Naive thymus-derived CD4-positive, alpha-beta T cell (primary cell): ENCODE measurements at regions not wholly inside any gene's neighbourhood (a gene's known extent, or its start where the extent isn't known, plus 50 kb on each side); places are given as distances from the start of the nearest gene placed in this dataset.
A peak's percentile ranks its signal among the peaks of the same experiment; 100 is the strongest.

Experiments used
- ATAC-seq: fragments of 150-1000 bp; cut with Tn5 transposase; 2 replicates; pipeline ENCODE4 v1.10.0; 2021; ENCODE audit warnings: mild to moderate bottlenecking, moderate library complexity
- CTCF ChIA-PET: fragments of 350-600 bp; sonication (Branson Sonifier 250); formaldehyde crosslinking; loops from one replicate; lab custom pipeline; 2021; ENCODE audit warnings: antibody characterized with exemption; lab: Charles Lee
- POLR2A ChIA-PET: fragments of 350-600 bp; sonication (Branson Sonifier 250); formaldehyde crosslinking; loops from one replicate; lab custom pipeline; 2021; ENCODE audit warnings: antibody characterized with exemption, inconsistent platforms; lab: Charles Lee
- DNase-seq, 9 donors: peaks; one replicate each; pipeline versions ENCODE4 v3.0.0 to v3.0.0-alpha.2; 2020 to 2022; ENCODE audit warnings: mixed read lengths in 1 of 9
- H3K27ac ChIP-seq: one replicate; pipeline ENCODE4 v1.7.0; 2013; ENCODE audit warnings: mild to moderate bottlenecking, low read depth, low read length, moderate library complexity
- H3K27me3 ChIP-seq, 2 donors: one replicate each; pipeline ENCODE4 v1.7.0; 2013; ENCODE audit warnings: low read length in 2 of 2, mild to moderate bottlenecking in 2 of 2, moderate library complexity in 2 of 2; ENCODE audit not compliant: control insufficient read depth in 2 of 2, insufficient read depth in 2 of 2
- H3K36me3 ChIP-seq, 3 experiments: 1 replicate in 2 of 3; 2 replicates in 1 of 3; pipeline ENCODE4 v1.7.0; 2013; ENCODE audit warnings: low read length in 3 of 3, mild to moderate bottlenecking in 3 of 3, moderate library complexity in 1 of 3; ENCODE audit not compliant: insufficient read depth in 3 of 3, control insufficient read depth in 2 of 3
- H3K4me1 ChIP-seq, 2 donors: one replicate each; pipeline ENCODE4 v1.7.0; 2013; ENCODE audit warnings: low read length in 2 of 2, mild to moderate bottlenecking in 2 of 2, moderate library complexity in 1 of 2; ENCODE audit not compliant: control insufficient read depth in 2 of 2, insufficient read depth in 2 of 2
- H3K4me3 ChIP-seq: 2 replicates; pipeline ENCODE4 v1.7.0; 2013; ENCODE audit warnings: mild to moderate bottlenecking, low read length
- H3K9me3 ChIP-seq, 3 experiments: 1 replicate in 2 of 3; 2 replicates in 1 of 3; pipeline ENCODE4 v1.7.0; 2013; ENCODE audit warnings: low read length in 3 of 3; ENCODE audit not compliant: control insufficient read depth in 2 of 3
- H3K27ac Mint-ChIP-seq, 9 donors: one replicate each; pipeline ENCODE4 v1.8.0; 2020 to 2022; ENCODE audit warnings: mixed read lengths in 9 of 9, mild to moderate bottlenecking in 8 of 9, moderate library complexity in 5 of 9, inconsistent platforms in 2 of 9
- H3K27me3 Mint-ChIP-seq, 5 donors: one replicate each; pipeline ENCODE4 v1.8.0; 2021 to 2022; ENCODE audit warnings: mixed read lengths in 5 of 5, mild to moderate bottlenecking in 1 of 5
- H3K36me3 Mint-ChIP-seq, 5 donors: one replicate each; pipeline ENCODE4 v1.8.0; 2020 to 2022; ENCODE audit warnings: mixed read lengths in 5 of 5, mild to moderate bottlenecking in 3 of 5, inconsistent platforms in 1 of 5
- H3K4me1 Mint-ChIP-seq, 7 donors: one replicate each; pipeline ENCODE4 v1.8.0; 2020 to 2022; ENCODE audit warnings: mixed read lengths in 7 of 7, mild to moderate bottlenecking in 3 of 7, inconsistent platforms in 1 of 7
- H3K4me3 Mint-ChIP-seq, 10 donors: one replicate each; pipeline ENCODE4 v1.8.0; 2020 to 2022; ENCODE audit warnings: mild to moderate bottlenecking in 10 of 10, mixed read lengths in 10 of 10, moderate library complexity in 6 of 10, inconsistent platforms in 2 of 10
- H3K9me3 Mint-ChIP-seq, 11 donors: one replicate each; pipeline ENCODE4 v1.8.0; 2020 to 2022; ENCODE audit warnings: mixed read lengths in 11 of 11, mild to moderate bottlenecking in 4 of 11, inconsistent platforms in 1 of 11, moderate library complexity in 1 of 11
- intact Hi-C, 2 donors: fragments of 100-400 bp; cut with micrococcal nuclease; formaldehyde crosslinking; loops; one replicate each; pipeline ENCODE4 v1.15.1; 2023

DNA sequence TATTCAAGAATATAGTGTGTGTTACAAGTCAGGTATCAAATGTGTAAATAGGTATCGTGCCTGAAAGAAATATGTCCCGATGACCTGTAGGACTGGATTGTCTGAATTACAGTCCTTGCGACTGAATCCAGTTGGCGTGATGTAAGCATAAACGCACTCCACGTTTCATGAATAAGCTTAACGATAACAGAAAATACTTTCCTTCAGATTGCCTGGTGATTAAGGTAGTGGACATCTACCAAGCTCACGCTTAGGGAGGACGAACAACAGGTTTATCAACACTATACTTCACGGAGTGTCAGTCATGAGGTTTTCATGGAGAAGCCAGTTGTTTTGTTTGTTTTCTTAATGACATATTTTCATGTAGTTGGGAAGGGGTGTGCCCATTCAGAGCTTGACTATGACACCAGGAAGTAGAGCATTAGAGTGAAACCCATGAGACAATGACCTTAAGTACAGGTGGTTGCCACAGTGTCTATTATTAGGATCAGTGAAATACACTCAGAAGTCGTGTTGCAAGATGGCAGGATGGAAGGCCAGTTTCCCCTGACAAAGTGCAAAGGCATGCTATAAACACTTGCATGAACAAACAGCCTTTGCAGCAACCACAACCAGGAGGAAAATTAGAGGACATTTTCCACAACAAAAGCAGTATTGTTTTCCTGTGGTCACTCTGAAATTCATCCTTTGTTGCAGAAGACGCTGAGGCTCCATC, 305.8 kb upstream of the PRDM1 start:
- Histone ChIP-seq H3K4me1 (peaks cover 12 to 26% of the 10 kb centered on the region in 2 donors), H3K27ac (no peak overlapping the region), H3K4me3 (no peak overlapping the region), H3K27me3 (no peaks in the 10 kb centered on the region), H3K36me3 (no peaks in the 10 kb centered on the region), H3K9me3 (peaks cover 0 to 4% (median 0%) of the 10 kb centered on the region in 3 experiments)
- DNase-seq (no peak), ATAC-seq (no peak)
- peak overlapping the region in 6 of 9 donors; percentile 23 to 73 (median 56) for H3K27ac Mint-ChIP-seq
- no peaks in the 10 kb centered on the region for H3K27me3 Mint-ChIP-seq
- intact Hi-C loops: no loop called here
- H3K4me3 Mint-ChIP-seq: peak overlapping the region in 2 of 10 donors; percentile 39 to 53
- peaks cover 1 to 27% (median 6%) of the 10 kb centered on the region in 11 donors for H3K9me3 Mint-ChIP-seq
- peaks cover 23 to 72% (median 57%) of the 10 kb centered on the region in 7 donors for H3K4me1 Mint-ChIP-seq
- peaks cover 0 to 58% (median 0%) of the 10 kb centered on the region in 5 donors for H3K36me3 Mint-ChIP-seq
- CTCF ChIA-PET: no interaction called here
- POLR2A ChIA-PET: no interaction called here

- peak overlapping the region in 3 of 10 donors; percentile 7 to 41 (median 40) for H3K4me3 Mint-ChIP-seq
- ChIA-PET POLR2A (interaction anchor here (0.6 kb wide), 1 partner anchor 19 kb away, joined by 3 read pairs; no protein-coding TSS in a partner anchor), CTCF (no interaction called here)
- H3K4me1 Mint-ChIP-seq: peaks cover 12 to 60% (median 47%) of the 10 kb centered on the region in 7 donors
- intact Hi-C loops: no loop called here
- H3K27ac ChIP-seq: no peak overlapping the region
- H3K4me1 ChIP-seq: peaks cover 12 to 26% of the 10 kb centered on the region in 2 donors
- H3K27ac Mint-ChIP-seq: peak overlapping the region in 6 of 9 donors; percentile 29 to 73 (median 64)
- no peak for ATAC-seq
- peaks cover 0 to 11% (median 0%) of the 10 kb centered on the region in 3 experiments for H3K9me3 ChIP-seq
- H3K36me3 ChIP-seq: no peaks in the 10 kb centered on the region
- peaks cover 0 to 56% (median 0%) of the 10 kb centered on the region in 5 donors for H3K36me3 Mint-ChIP-seq
- H3K27me3 Mint-ChIP-seq: no peaks in the 10 kb centered on the region
- peaks cover 5 to 33% (median 12%) of the 10 kb centered on the region in 11 donors for H3K9me3 Mint-ChIP-seq
- no peak overlapping the region for H3K4me3 ChIP-seq
- no peaks in the 10 kb centered on the region for H3K27me3 ChIP-seq
- DNase-seq: no peak
Measured at GRCh38 chr6:105779110-105779509, 307.0 kb upstream of the PRDM1 start.

- Mint-ChIP-seq H3K9me3 (peaks cover 3 to 38% (median 12%) of the 10 kb centered on the region in 11 donors), H3K4me3 (no peak overlapping the region), H3K36me3 (peaks cover 0 to 40% (median 0%) of the 10 kb centered on the region in 5 donors), H3K4me1 (peaks cover 0 to 21% (median 16%) of the 10 kb centered on the region in 7 donors), H3K27me3 (no peaks in the 10 kb centered on the region), H3K27ac (peak overlapping the region in 1 of 9 donors; percentile 33)
- no peaks in the 10 kb centered on the region for H3K27me3 ChIP-seq
- intact Hi-C loops: no loop called here
- no peak overlapping the region for H3K4me3 ChIP-seq
- ChIA-PET CTCF (interaction anchor here (0.7 kb wide), 1 partner anchor 430 kb away, joined by 3 read pairs; no protein-coding TSS in a partner anchor), POLR2A (no interaction called here)
- no peak overlapping the region for H3K27ac ChIP-seq
- DNase-seq (no peak), ATAC-seq (no peak)
- peaks cover 0 to 3% of the 10 kb centered on the region in 2 donors for H3K4me1 ChIP-seq
- no peaks in the 10 kb centered on the region for H3K36me3 ChIP-seq
- H3K9me3 ChIP-seq: peaks cover 0 to 11% (median 0%) of the 10 kb centered on the region in 3 experiments
Measured at GRCh38 chr6:105775095-105775494, 311.0 kb upstream of the PRDM1 start.

GRCh38 chr6:105774247-105774646, 311.9 kb upstream of the PRDM1 start:
- Mint-ChIP-seq H3K4me3 (no peak overlapping the region), H3K9me3 (peaks cover 3 to 32% (median 12%) of the 10 kb centered on the region in 11 donors), H3K27ac (no peak overlapping the region), H3K36me3 (peaks cover 0 to 31% (median 0%) of the 10 kb centered on the region in 5 donors), H3K27me3 (no peaks in the 10 kb centered on the region), H3K4me1 (peaks cover 0 to 13% (median 7%) of the 10 kb centered on the region in 7 donors)
- intact Hi-C loops: no loop called here
- POLR2A ChIA-PET: no interaction called here
- H3K9me3 ChIP-seq: peaks cover 0 to 11% (median 0%) of the 10 kb centered on the region in 3 experiments
- H3K4me1 ChIP-seq: peaks cover 0 to 3% of the 10 kb centered on the region in 2 donors
- no peak overlapping the region for H3K27ac ChIP-seq
- no peaks in the 10 kb centered on the region for H3K27me3 ChIP-seq
- CTCF ChIA-PET: interaction anchor here (0.7 kb wide), 1 partner anchor 431 kb away, joined by 3 read pairs; no protein-coding TSS in a partner anchor
- no peak overlapping the region for H3K4me3 ChIP-seq
- ATAC-seq: no peak
- no peaks in the 10 kb centered on the region for H3K36me3 ChIP-seq
- DNase-seq: no peak

DNA sequence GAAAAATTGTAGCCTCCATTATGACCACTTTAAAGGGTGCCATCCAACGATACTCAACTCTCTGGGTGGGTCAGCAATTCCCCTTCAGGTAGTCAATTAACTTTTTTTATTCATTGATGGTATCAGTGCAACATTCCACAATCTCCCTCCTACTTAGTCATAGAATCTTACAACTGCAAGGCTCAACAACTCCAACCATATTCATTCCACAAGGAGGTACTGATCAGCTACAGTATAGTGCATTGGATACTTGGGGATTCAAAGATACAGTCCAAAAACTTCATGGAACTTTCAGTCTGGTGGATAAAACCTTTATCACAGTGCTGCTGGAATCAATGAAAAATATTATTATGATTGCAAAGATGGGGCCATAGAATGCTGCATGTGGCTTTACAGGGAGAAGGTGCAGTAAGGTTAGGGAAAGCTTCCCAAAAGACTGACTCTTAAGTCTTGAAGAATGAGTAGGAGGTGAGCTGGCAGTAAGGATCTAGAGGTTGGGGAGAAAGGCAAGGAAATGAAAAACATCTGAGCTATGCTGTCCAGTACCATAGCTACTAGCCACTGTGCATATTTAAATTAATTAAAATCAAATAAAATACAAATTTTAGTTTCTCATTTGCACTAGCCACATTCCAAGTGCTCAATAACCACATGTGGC, 314.7 kb upstream of the PRDM1 start:
- intact Hi-C loops: no loop called here

GRCh38 chr6:105769987-105770386, 316.1 kb upstream of the PRDM1 start:
- Mint-ChIP-seq H3K4me3 (no peak overlapping the region), H3K36me3 (peaks cover 0 to 16% (median 0%) of the 10 kb centered on the region in 5 donors), H3K27me3 (peaks cover 0 to 2% (median 0%) of the 10 kb centered on the region in 5 donors), H3K9me3 (peaks cover 0 to 17% (median 3%) of the 10 kb centered on the region in 11 donors), H3K4me1 (peaks cover 0 to 7% (median 0%) of the 10 kb centered on the region in 7 donors), H3K27ac (no peak overlapping the region)
- Histone ChIP-seq H3K4me1 (no peaks in the 10 kb centered on the region), H3K9me3 (peaks cover 0 to 6% (median 0%) of the 10 kb centered on the region in 3 experiments), H3K4me3 (no peak overlapping the region), H3K27ac (no peak overlapping the region), H3K27me3 (no peaks in the 10 kb centered on the region), H3K36me3 (no peaks in the 10 kb centered on the region)
- DNase-seq: no peak
- ChIA-PET POLR2A (no interaction called here), CTCF (no interaction called here)
- ATAC-seq: no peak
- intact Hi-C loops: no loop called here

More for the DNA sequence above, 314.7 kb upstream of the PRDM1 start:
- DNase-seq: no peak
- no peaks in the 10 kb centered on the region for H3K27me3 ChIP-seq
- no peak overlapping the region for H3K27ac ChIP-seq
- peaks cover 0 to 11% (median 0%) of the 10 kb centered on the region in 3 experiments for H3K9me3 ChIP-seq
- H3K4me3 ChIP-seq: no peak overlapping the region
- H3K4me1 ChIP-seq: no peaks in the 10 kb centered on the region
- Mint-ChIP-seq H3K9me3 (peaks cover 3 to 27% (median 8%) of the 10 kb centered on the region in 11 donors), H3K4me1 (no peaks in the 10 kb centered on the region), H3K27ac (no peak overlapping the region), H3K36me3 (peaks cover 0 to 17% (median 0%) of the 10 kb centered on the region in 5 donors), H3K4me3 (no peak overlapping the region), H3K27me3 (no peaks in the 10 kb centered on the region)
- no peaks in the 10 kb centered on the region for H3K36me3 ChIP-seq
- ChIA-PET POLR2A (no interaction called here), CTCF (no interaction called here)
- no peak for ATAC-seq
